ENCODE measurements at regions not wholly inside any gene's neighbourhood (a gene's known extent, or its start where the extent isn't known, plus 50 kb on each side); places are given as distances from the start of the nearest gene placed in this dataset.

GRCh38 chrX:103441878-103442535 is 65.7 kb downstream of the BEX3 start:
- no peak overlapping the region for H3K4me3 ChIP-seq (ENCODE audit: control insufficient read depth, low read depth, low read length)
- no peak for DNase-seq (ENCODE audit: low read depth)
- no peak for TF ChIP-seq CTCF (conservative IDR thresholded peaks at IDR 0.05; ENCODE audit: control insufficient read depth, insufficient read depth, low read depth, low read length)

GRCh38 chrX:103442536-103442901 is 66.2 kb downstream of the BEX3 start:
- no peak for TF ChIP-seq CTCF (conservative IDR thresholded peaks at IDR 0.05; ENCODE audit: control insufficient read depth, insufficient read depth, low read depth, low read length)
- no peak overlapping the region for H3K4me3 ChIP-seq (ENCODE audit: control insufficient read depth, low read depth, low read length)
- DNase-seq (ENCODE audit: low read depth), result peak; percentile 83

- TF ChIP-seq CTCF (conservative IDR thresholded peaks at IDR 0.05; ENCODE audit: control insufficient read depth, insufficient read depth, low read depth, low read length), result no peak
- DNase-seq (ENCODE audit: low read depth), result no peak
Observed at GRCh38 chrX:103446665-103447302, 70.4 kb downstream of the BEX3 start.

More at GRCh38 chrX:103446665-103447302, 70.4 kb downstream of the BEX3 start:
- no peak overlapping the region for H3K4me3 ChIP-seq (ENCODE audit: control insufficient read depth, low read depth, low read length)

Measured in fibroblast of mammary gland (primary cell).